Mesenchymal stem cell (in vitro differentiated cells and primary cell): ENCODE measurements at regions not wholly inside any gene's neighbourhood (a gene's known extent, or its start where the extent isn't known, plus 50 kb on each side); places are given as distances from the start of the nearest gene placed in this dataset.

Source experiments
- DNase-seq: peaks from one replicate; pipeline ENCODE4 v3.0.0-alpha.2; 2013
- H2AFZ ChIP-seq: one replicate; pipeline ENCODE4 v1.6.1; 2013; ENCODE audit warnings: low read depth, mild to moderate bottlenecking, control low read depth, inconsistent platforms, low read length, moderate library complexity
- H2AK5ac ChIP-seq: 2 replicates; pipeline ENCODE4 v1.6.1; 2013; ENCODE audit warnings: low read length, moderate library complexity, mild to moderate bottlenecking, inconsistent platforms; ENCODE audit not compliant: severe bottlenecking
- H2BK120ac ChIP-seq: one replicate; pipeline ENCODE4 v1.6.1; 2013; ENCODE audit warnings: low read depth, mild to moderate bottlenecking, inconsistent platforms, low read length, moderate library complexity
- H2BK12ac ChIP-seq, 2 experiments: one replicate each; pipeline ENCODE4 v1.6.1; 2013; ENCODE audit warnings: inconsistent platforms in 2 of 2, low read length in 2 of 2, mild to moderate bottlenecking in 2 of 2, moderate library complexity in 2 of 2, control low read depth in 1 of 2
- H2BK15ac ChIP-seq: one replicate; pipeline ENCODE4 v1.6.1; 2013; ENCODE audit warnings: mild to moderate bottlenecking, low read depth, inconsistent platforms; ENCODE audit not compliant: poor library complexity, severe bottlenecking
- H2BK5ac ChIP-seq: 2 replicates; pipeline ENCODE4 v1.6.1; 2013; ENCODE audit warnings: low read depth, mild to moderate bottlenecking, low read length, control low read depth, inconsistent platforms; ENCODE audit not compliant: poor library complexity, severe bottlenecking
- H3K14ac ChIP-seq, 2 experiments: one replicate each; pipeline ENCODE4 v1.6.1; 2013; ENCODE audit warnings: inconsistent platforms in 2 of 2, low read length in 2 of 2, control low read depth in 1 of 2, mild to moderate bottlenecking in 1 of 2, moderate library complexity in 1 of 2
- H3K18ac ChIP-seq, 2 experiments: one replicate each; pipeline ENCODE4 v1.6.1; 2013; ENCODE audit warnings: inconsistent platforms in 2 of 2, low read length in 2 of 2, control low read depth in 1 of 2, low read depth in 1 of 2, mild to moderate bottlenecking in 1 of 2
- H3K23ac ChIP-seq, 2 experiments: one replicate each; pipeline ENCODE4 v1.6.1; 2013; ENCODE audit warnings: inconsistent platforms in 2 of 2, low read length in 2 of 2, mild to moderate bottlenecking in 2 of 2, moderate library complexity in 2 of 2, control low read depth in 1 of 2
- H3K27ac ChIP-seq: 2 replicates; pipeline ENCODE4 v1.5.1; 2013; ENCODE audit warnings: mild to moderate bottlenecking, moderate library complexity, low read length, control low read depth, inconsistent platforms; ENCODE audit not compliant: poor library complexity, severe bottlenecking
- H3K27me3 ChIP-seq, 2 experiments: 2 replicates each; pipeline versions ENCODE4 v1.6.1 to v1.7.0; 2013; ENCODE audit warnings: low read length in 2 of 2, mild to moderate bottlenecking in 2 of 2, moderate library complexity in 2 of 2, control low read depth in 1 of 2, inconsistent platforms in 1 of 2; ENCODE audit not compliant: control insufficient read depth in 1 of 2, insufficient read depth in 1 of 2
- H3K36me3 ChIP-seq, 2 experiments: 2 replicates each; pipeline versions ENCODE4 v1.6.1 to v1.7.0; 2013; ENCODE audit warnings: low read length in 2 of 2, control low read depth in 1 of 2, inconsistent platforms in 1 of 2, low read depth in 1 of 2, mild to moderate bottlenecking in 1 of 2; ENCODE audit not compliant: insufficient read depth in 2 of 2, control insufficient read depth in 1 of 2
- H3K4ac ChIP-seq, 2 experiments: one replicate each; pipeline ENCODE4 v1.6.1; 2013; ENCODE audit warnings: inconsistent platforms in 2 of 2, low read length in 2 of 2, mild to moderate bottlenecking in 2 of 2, moderate library complexity in 2 of 2, control low read depth in 1 of 2, low read depth in 1 of 2
- H3K4me1 ChIP-seq: 2 replicates; pipeline ENCODE4 v1.6.1; 2013; ENCODE audit warnings: low read depth, low read length, control low read depth; ENCODE audit not compliant: control insufficient read depth, insufficient read depth
- H3K4me2 ChIP-seq: 2 replicates; pipeline ENCODE4 v1.6.1; 2013; ENCODE audit warnings: low read length, mild to moderate bottlenecking, inconsistent platforms; ENCODE audit not compliant: poor library complexity, severe bottlenecking
- H3K4me3 ChIP-seq, 2 experiments: 2 replicates each; pipeline versions ENCODE4 v1.5.1 to v1.7.0; 2013; ENCODE audit warnings: low read length in 2 of 2, mild to moderate bottlenecking in 2 of 2, control low read depth in 1 of 2, low read depth in 1 of 2; ENCODE audit not compliant: insufficient read depth in 1 of 2
- H3K79me1 ChIP-seq: replicated peaks from 2 replicates; pipeline ENCODE4 v1.6.1; 2013; ENCODE audit warnings: mild to moderate bottlenecking, control low read depth, low read length, inconsistent platforms; ENCODE audit not compliant: poor library complexity, severe bottlenecking
- H3K9ac ChIP-seq: 2 replicates; pipeline ENCODE4 v1.7.0; 2013; ENCODE audit warnings: mild to moderate bottlenecking, low read length, moderate library complexity
- H3K9me3 ChIP-seq: 2 replicates; pipeline ENCODE4 v1.7.0; 2013; ENCODE audit warnings: mild to moderate bottlenecking, low read length; ENCODE audit not compliant: control insufficient read depth
- H4K8ac ChIP-seq: one replicate; pipeline ENCODE4 v1.6.1; 2013; ENCODE audit warnings: inconsistent platforms, mild to moderate bottlenecking, low read length, moderate library complexity
- H4K91ac ChIP-seq: one replicate; pipeline ENCODE4 v1.6.1; 2013; ENCODE audit warnings: mild to moderate bottlenecking, low read length, inconsistent platforms
- WGBS: methylation state at CpG from one replicate; pipeline ENCODE4 v1.1.7; 2013; ENCODE audit warnings: mixed read lengths; 5-methylcytosine and 5-hydroxymethylcytosine counted together

GRCh38 chr4:11488657-11489452 lies 60.2 kb upstream of the HS3ST1 start:
- H3K4me2 ChIP-seq: no peak overlapping the region
- H3K18ac ChIP-seq: no peak overlapping the region
- no peak overlapping the region for H3K14ac ChIP-seq
- H3K27ac ChIP-seq: no peak overlapping the region
- H2AK5ac ChIP-seq: no peak overlapping the region
- no peak overlapping the region for H4K91ac ChIP-seq
- no peak overlapping the region for H2BK120ac ChIP-seq
- no peak overlapping the region for H2BK5ac ChIP-seq
- no peak overlapping the region for H3K9ac ChIP-seq
- no peak overlapping the region for H4K8ac ChIP-seq
- no peak for DNase-seq
- no peaks in the 10 kb centered on the region for H3K79me1 ChIP-seq
- H3K27me3 ChIP-seq: no peaks in the 10 kb centered on the region
- no peak overlapping the region for H2BK15ac ChIP-seq
- H2AFZ ChIP-seq: no peak overlapping the region
- no peak overlapping the region for H3K23ac ChIP-seq
- H3K9me3 ChIP-seq: no peaks in the 10 kb centered on the region
- WGBS: 77% methylated on average over 6 of the region's 6 CpGs
- H3K4me1 ChIP-seq: no peaks in the 10 kb centered on the region
- H3K36me3 ChIP-seq: no peaks in the 10 kb centered on the region
- no peak overlapping the region for H3K4me3 ChIP-seq
- H3K4ac ChIP-seq: no peak overlapping the region
- H2BK12ac ChIP-seq: no peak overlapping the region

- Histone ChIP-seq H3K9me3 (no peaks in the 10 kb centered on the region), H3K79me1 (no peaks in the 10 kb centered on the region), H2BK5ac (no peak overlapping the region), H3K4me2 (no peak overlapping the region), H3K27me3 (no peaks in the 10 kb centered on the region), H3K36me3 (no peaks in the 10 kb centered on the region), H3K14ac (no peak overlapping the region), H3K4ac (no peak overlapping the region), H2BK12ac (no peak overlapping the region), H3K4me3 (no peak overlapping the region), H3K23ac (no peak overlapping the region), H3K9ac (no peak overlapping the region), H2BK120ac (no peak overlapping the region), H3K18ac (no peak overlapping the region), H3K4me1 (no peaks in the 10 kb centered on the region), H4K8ac (no peak overlapping the region), H2BK15ac (no peak overlapping the region), H3K27ac (no peak overlapping the region), H2AK5ac (no peak overlapping the region), H4K91ac (no peak overlapping the region), H2AFZ (no peak overlapping the region)
- 40% methylated on average over 3 of the region's 3 CpGs for WGBS
- DNase-seq: peak; percentile 54
These were observed 59.3 kb upstream of the HS3ST1 start for GRCh38 chr4:11487868-11488544.

GRCh38 chr4:11487139-11487538 lies 58.4 kb upstream of the HS3ST1 start:
- Histone ChIP-seq H3K4ac (no peak overlapping the region), H4K91ac (no peak overlapping the region), H3K9me3 (no peaks in the 10 kb centered on the region), H3K79me1 (no peaks in the 10 kb centered on the region), H2BK5ac (no peak overlapping the region), H3K4me1 (no peaks in the 10 kb centered on the region), H3K9ac (no peak overlapping the region), H3K23ac (no peak overlapping the region), H3K4me2 (no peak overlapping the region), H2BK12ac (no peak overlapping the region), H3K4me3 (no peak overlapping the region), H2AK5ac (no peak overlapping the region), H2AFZ (no peak overlapping the region), H3K27ac (no peak overlapping the region), H4K8ac (no peak overlapping the region), H3K18ac (no peak overlapping the region), H2BK120ac (no peak overlapping the region), H3K27me3 (no peaks in the 10 kb centered on the region), H3K36me3 (no peaks in the 10 kb centered on the region), H2BK15ac (no peak overlapping the region), H3K14ac (no peak overlapping the region)
- DNase-seq: no peak

GRCh38 chr4:11485926-11486325 lies 57.2 kb upstream of the HS3ST1 start:
- Histone ChIP-seq H3K9ac (no peak overlapping the region), H3K4me3 (no peak overlapping the region)

More at GRCh38 chr4:11485926-11486325, 57.2 kb upstream of the HS3ST1 start:
- no peak overlapping the region for H2BK15ac ChIP-seq
- H3K36me3 ChIP-seq: no peaks in the 10 kb centered on the region
- H2AK5ac ChIP-seq: no peak overlapping the region
- H3K4ac ChIP-seq: no peak overlapping the region
- no peak overlapping the region for H2AFZ ChIP-seq
- H3K14ac ChIP-seq: no peak overlapping the region
- H4K91ac ChIP-seq: no peak overlapping the region
- peak overlapping the region; percentile 40 for H2BK5ac ChIP-seq
- no peak overlapping the region for H3K18ac ChIP-seq
- no peak overlapping the region for H3K23ac ChIP-seq
- H3K4me1 ChIP-seq: no peaks in the 10 kb centered on the region
- no peak overlapping the region for H2BK12ac ChIP-seq
- no peaks in the 10 kb centered on the region for H3K27me3 ChIP-seq
- 85% methylated on average over 2 of the region's 2 CpGs for WGBS
- H2BK120ac ChIP-seq: no peak overlapping the region
- no peaks in the 10 kb centered on the region for H3K9me3 ChIP-seq
- H3K4me2 ChIP-seq: no peak overlapping the region
- DNase-seq: no peak
- no peak overlapping the region for H3K27ac ChIP-seq
- H4K8ac ChIP-seq: no peak overlapping the region
- no peaks in the 10 kb centered on the region for H3K79me1 ChIP-seq
